Smooth muscle cell of the brain vasculature (primary cell): ENCODE measurements at regions not wholly inside any gene's neighbourhood (a gene's known extent, or its start where the extent isn't known, plus 50 kb on each side); places are given as distances from the start of the nearest gene placed in this dataset.

Source experiments
- DNase-seq: peaks from one replicate; pipeline ENCODE4 v3.0.0-alpha.2; 2012; ENCODE audit warnings: low read depth, low spot score

- no peak for DNase-seq
These were observed 75.9 kb upstream of the RGS6 start for GRCh38 chr14:71856199-71856919.

- DNase-seq: no peak
These were observed 69.2 kb upstream of the RGS6 start for GRCh38 chr14:71863049-71863448.

GRCh38 chr14:71863766-71864165 is 68.5 kb upstream of the RGS6 start:
- no peak for DNase-seq
